Thoracic aorta (tissue), 2 donors: ENCODE measurements at regions not wholly inside any gene's neighbourhood (a gene's known extent, or its start where the extent isn't known, plus 50 kb on each side); places are given as distances from the start of the nearest gene placed in this dataset.

ENCODE experiments used
- ATAC-seq: fragments of 150-250 bp; one replicate; pipeline ENCODE4 v1.8.0; 2017; ENCODE audit warnings: low read depth; ENCODE audit not compliant: insufficient number of reproducible peaks, low FRiP score
- DNase-seq: peaks from one replicate; pipeline ENCODE4 v3.0.0-alpha.2; 2020; ENCODE audit warnings: low spot score
- H3K27ac ChIP-seq, 2 donors: fragments of 200-600 bp; sonication (generic); 1 replicate in 1 of 2; 2 replicates in 1 of 2; pipeline ENCODE4 v1.5.1; 2016; ENCODE audit warnings: mild to moderate bottlenecking in 2 of 2, moderate library complexity in 2 of 2
- H3K27me3 ChIP-seq: fragments of 200-600 bp; sonication (generic); replicated peaks from 2 replicates; pipeline ENCODE4 v1.6.0; 2016; ENCODE audit warnings: mild to moderate bottlenecking; ENCODE audit not compliant: insufficient read depth
- H3K36me3 ChIP-seq: fragments of 200-600 bp; sonication (generic); one replicate; pipeline ENCODE4 v1.5.1; 2016
- H3K4me1 ChIP-seq, 2 donors: fragments of 200-600 bp; sonication (generic); 1 replicate in 1 of 2; 2 replicates in 1 of 2; pipeline versions ENCODE4 v1.5.1 to v1.6.0; 2016; ENCODE audit warnings: low read depth in 2 of 2, mild to moderate bottlenecking in 1 of 2; ENCODE audit not compliant: control insufficient read depth in 1 of 2
- H3K4me3 ChIP-seq: fragments of 200-600 bp; sonication (generic); 2 replicates; pipeline ENCODE4 v1.5.1; 2016; ENCODE audit warnings: mild to moderate bottlenecking
- H3K9me3 ChIP-seq: fragments of 200-600 bp; sonication (generic); 2 replicates; pipeline ENCODE4 v1.5.1; 2016
- TF ChIP-seq, protein P1 (sequence below): fragments of 200-600 bp; sonication (generic); IDR thresholded peaks from one replicate; pipeline ENCODE4 v1.5.1; 2019; ENCODE audit warnings: antibody characterized with exemption

DNA sequence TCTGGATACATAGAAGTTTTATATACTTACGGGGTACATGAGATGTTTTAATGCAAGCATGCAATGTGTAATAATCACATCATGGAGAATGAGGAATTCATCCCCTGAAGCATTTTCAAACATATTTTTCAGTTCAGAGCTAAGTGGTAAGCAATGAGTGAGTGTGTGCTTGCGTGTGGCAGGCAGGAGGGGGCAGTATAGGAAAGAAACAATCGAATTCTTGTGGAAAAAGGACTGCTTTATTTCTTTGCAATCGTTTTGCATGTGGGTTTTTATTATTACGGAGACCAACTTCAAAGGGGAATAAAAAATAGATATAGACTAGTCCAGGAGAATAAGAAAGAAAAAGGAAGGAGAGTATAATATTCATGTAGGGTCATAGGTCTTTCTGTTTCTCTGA, 271.6 kb downstream of the CHL1 start:
- H3K36me3 ChIP-seq, result no peaks in the 10 kb centered on the region
- peaks cover 2 to 6% of the 10 kb centered on the region in 2 donors for H3K4me1 ChIP-seq
- DNase-seq (no peak), ATAC-seq (no peak)
- no peaks in the 10 kb centered on the region for H3K27me3 ChIP-seq
- no peaks in the 10 kb centered on the region for H3K9me3 ChIP-seq
- H3K27ac ChIP-seq, result no peak overlapping the region
- TF ChIP-seq, protein P1, sequence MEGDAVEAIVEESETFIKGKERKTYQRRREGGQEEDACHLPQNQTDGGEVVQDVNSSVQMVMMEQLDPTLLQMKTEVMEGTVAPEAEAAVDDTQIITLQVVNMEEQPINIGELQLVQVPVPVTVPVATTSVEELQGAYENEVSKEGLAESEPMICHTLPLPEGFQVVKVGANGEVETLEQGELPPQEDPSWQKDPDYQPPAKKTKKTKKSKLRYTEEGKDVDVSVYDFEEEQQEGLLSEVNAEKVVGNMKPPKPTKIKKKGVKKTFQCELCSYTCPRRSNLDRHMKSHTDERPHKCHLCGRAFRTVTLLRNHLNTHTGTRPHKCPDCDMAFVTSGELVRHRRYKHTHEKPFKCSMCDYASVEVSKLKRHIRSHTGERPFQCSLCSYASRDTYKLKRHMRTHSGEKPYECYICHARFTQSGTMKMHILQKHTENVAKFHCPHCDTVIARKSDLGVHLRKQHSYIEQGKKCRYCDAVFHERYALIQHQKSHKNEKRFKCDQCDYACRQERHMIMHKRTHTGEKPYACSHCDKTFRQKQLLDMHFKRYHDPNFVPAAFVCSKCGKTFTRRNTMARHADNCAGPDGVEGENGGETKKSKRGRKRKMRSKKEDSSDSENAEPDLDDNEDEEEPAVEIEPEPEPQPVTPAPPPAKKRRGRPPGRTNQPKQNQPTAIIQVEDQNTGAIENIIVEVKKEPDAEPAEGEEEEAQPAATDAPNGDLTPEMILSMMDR, result peak; percentile 50
- no peak overlapping the region for H3K4me3 ChIP-seq

DNA sequence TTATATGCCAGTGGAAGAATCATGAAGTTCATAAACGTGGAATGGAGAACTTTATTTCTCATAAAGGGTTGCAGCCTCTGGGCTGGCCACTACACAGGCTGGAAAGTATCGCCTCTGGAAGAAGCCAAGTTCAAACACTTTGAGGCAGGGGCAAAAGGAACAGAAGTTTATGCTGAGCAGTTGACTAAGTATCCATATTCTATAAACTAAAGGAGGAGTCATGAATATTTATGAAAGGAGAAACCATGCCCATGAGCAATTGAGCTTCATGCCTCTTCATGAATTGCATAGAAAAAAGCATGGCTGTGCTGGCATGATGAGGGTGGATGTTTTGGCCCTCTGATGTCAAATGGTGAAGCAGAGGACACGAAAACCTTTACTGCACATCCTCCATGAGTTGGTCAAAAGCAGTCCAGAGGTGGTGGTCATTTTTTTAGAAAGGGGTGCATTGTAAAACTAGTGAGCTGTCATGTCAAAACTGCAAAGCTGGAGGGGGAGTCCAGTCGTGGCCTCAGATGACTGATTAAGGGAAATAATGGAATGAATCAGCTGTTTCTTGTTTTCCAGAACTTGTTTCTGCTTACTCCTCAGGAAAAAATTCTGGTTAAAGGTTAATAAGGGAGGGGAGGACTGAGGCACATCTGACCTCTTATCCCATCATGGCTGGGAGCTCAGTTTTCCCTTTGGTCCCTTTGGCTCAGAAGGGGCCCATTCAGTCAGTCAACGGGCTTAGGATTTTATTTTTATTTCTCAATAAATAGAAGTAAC, 276.7 kb downstream of the CHL1 start:
- Histone ChIP-seq H3K27me3 (no peaks in the 10 kb centered on the region), H3K4me1 (no peaks in the 10 kb centered on the region), H3K4me3 (no peak overlapping the region), H3K9me3 (no peaks in the 10 kb centered on the region), H3K36me3 (no peaks in the 10 kb centered on the region), H3K27ac (no peak overlapping the region)
- ATAC-seq (no peak), DNase-seq (no peak)
- TF ChIP-seq, protein P1, result no peak

DNA sequence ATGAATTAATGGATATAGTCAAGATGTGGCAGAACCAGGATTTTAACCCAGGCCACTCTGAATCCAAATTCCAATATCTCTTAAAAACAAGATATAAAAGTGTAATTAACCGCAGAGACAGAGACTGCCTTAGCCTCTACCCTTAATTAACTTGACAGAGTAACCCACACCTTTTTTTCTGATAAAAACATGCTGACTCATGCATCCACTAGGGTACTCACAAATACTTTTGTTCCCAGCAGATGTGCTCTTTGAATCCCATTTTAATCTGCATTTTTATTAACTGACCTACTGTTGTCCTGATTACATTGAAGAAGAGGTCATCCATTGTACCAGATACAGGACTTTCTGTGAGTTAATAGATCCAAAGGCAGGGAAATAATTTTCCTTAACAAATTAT, 278.3 kb downstream of the CHL1 start:
- Histone ChIP-seq H3K9me3 (no peaks in the 10 kb centered on the region), H3K27ac (no peak overlapping the region), H3K4me1 (no peaks in the 10 kb centered on the region), H3K36me3 (no peaks in the 10 kb centered on the region), H3K27me3 (no peaks in the 10 kb centered on the region), H3K4me3 (no peak overlapping the region)
- TF ChIP-seq, protein P1, result no peak
- no peak for DNase-seq
- no peak for ATAC-seq

DNA sequence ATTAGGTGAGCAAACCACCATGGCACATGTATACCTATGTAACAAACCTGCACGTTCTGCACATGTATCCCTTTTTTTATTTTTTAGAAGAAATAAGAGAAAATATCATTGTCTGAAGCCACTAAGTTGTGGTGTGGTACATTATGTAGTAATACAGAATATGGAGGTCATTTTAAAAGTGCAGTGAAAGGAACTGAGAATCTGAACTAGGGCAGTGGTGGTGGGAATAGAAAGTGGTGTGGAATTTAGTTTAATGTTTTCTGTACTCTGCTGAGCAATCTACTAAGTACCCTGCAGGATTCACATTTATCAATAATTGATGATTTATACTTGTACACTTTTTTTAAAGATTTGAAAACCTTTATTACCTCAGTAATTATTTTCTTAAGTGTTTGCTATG, 283.5 kb downstream of the CHL1 start:
- Histone ChIP-seq H3K9me3 (no peaks in the 10 kb centered on the region), H3K4me1 (peaks cover 0 to 28% of the 10 kb centered on the region in 2 donors), H3K27ac (no peak overlapping the region), H3K27me3 (no peaks in the 10 kb centered on the region), H3K4me3 (no peak overlapping the region), H3K36me3 (no peaks in the 10 kb centered on the region)
- ATAC-seq, result no peak
- no peak for DNase-seq
- TF ChIP-seq, protein P1, result no peak

DNA sequence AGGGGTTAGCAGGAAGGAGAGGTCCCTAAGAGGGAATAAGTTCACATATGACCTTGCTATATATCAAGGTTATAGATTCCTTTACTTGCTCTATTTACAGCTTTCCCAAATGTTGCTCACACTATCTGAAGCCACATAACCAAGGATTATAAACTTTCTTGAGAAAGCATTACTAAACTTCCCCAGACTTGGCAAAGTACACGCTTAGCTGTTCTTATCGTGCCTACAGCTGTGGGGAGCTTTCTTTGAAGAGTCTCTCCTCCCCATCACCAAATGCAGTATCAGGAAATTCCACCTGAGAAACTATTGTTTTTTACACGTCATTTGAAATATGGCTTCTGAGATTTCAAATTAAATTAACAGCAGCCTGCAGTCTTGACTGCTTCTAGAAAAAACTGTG, 284.5 kb downstream of the CHL1 start:
- H3K27ac ChIP-seq, result peak overlapping the region; percentile 0 to 7
- DNase-seq (no peak), ATAC-seq (no peak)
- H3K9me3 ChIP-seq, result no peaks in the 10 kb centered on the region
- peaks cover 3 to 35% of the 10 kb centered on the region in 2 donors for H3K4me1 ChIP-seq
- H3K36me3 ChIP-seq, result no peaks in the 10 kb centered on the region
- TF ChIP-seq, protein P1, result no peak
- H3K27me3 ChIP-seq, result no peaks in the 10 kb centered on the region
- no peak overlapping the region for H3K4me3 ChIP-seq
